Fibroblast of peridontal ligament (primary cell): ENCODE measurements at regions not wholly inside any gene's neighbourhood (a gene's known extent, or its start where the extent isn't known, plus 50 kb on each side); places are given as distances from the start of the nearest gene placed in this dataset.

ENCODE experiments used
- DNase-seq: peaks from one replicate; pipeline ENCODE4 v3.0.0-alpha.2; 2010; ENCODE audit errors: extremely low read depth

- DNase-seq: no peak
Measured at GRCh38 chr9:99282406-99282805, 60.3 kb downstream of the SEC61B start.

GRCh38 chr9:99285965-99286364, 63.9 kb downstream of the SEC61B start:
- no peak for DNase-seq

- DNase-seq: no peak
Measured at GRCh38 chr9:99286536-99286935, 64.5 kb downstream of the SEC61B start.

- DNase-seq: no peak
Measured at GRCh38 chr9:99287641-99288040, 65.6 kb downstream of the SEC61B start.

- DNase-seq: no peak
Measured at GRCh38 chr9:99288830-99289229, 66.7 kb downstream of the SEC61B start.

- no peak for DNase-seq
Measured at GRCh38 chr9:99294850-99295461, 72.9 kb downstream of the SEC61B start.

- DNase-seq: no peak
Measured at GRCh38 chr9:99296291-99296951, 74.3 kb downstream of the SEC61B start.

- DNase-seq: no peak
Measured at GRCh38 chr9:99298614-99299013, 76.5 kb downstream of the SEC61B start.

GRCh38 chr9:99299211-99300102, 77.4 kb downstream of the SEC61B start:
- DNase-seq: peak; percentile 87

GRCh38 chr9:99300103-99300439, 78.0 kb downstream of the SEC61B start:
- no peak for DNase-seq

- no peak for DNase-seq
Measured at GRCh38 chr9:99300603-99301002, 78.5 kb downstream of the SEC61B start.

GRCh38 chr9:99303177-99303576, 81.1 kb downstream of the SEC61B start:
- DNase-seq: no peak

GRCh38 chr9:99305124-99305523, 83.0 kb downstream of the SEC61B start:
- DNase-seq: no peak

GRCh38 chr9:99305820-99306811, 84.0 kb downstream of the SEC61B start:
- no peak for DNase-seq

GRCh38 chr9:99307851-99308250, 85.8 kb downstream of the SEC61B start:
- DNase-seq: no peak

- DNase-seq: no peak
Measured at GRCh38 chr9:99309141-99309939, 87.3 kb downstream of the SEC61B start.

- DNase-seq: no peak
Measured at GRCh38 chr9:99312736-99313135, 90.7 kb downstream of the SEC61B start.

- no peak for DNase-seq
Measured at GRCh38 chr9:99319048-99319447, 97.0 kb downstream of the SEC61B start.

- DNase-seq: no peak
Measured at GRCh38 chr9:99322299-99322698, 100.2 kb downstream of the SEC61B start.

- DNase-seq: peak; percentile 54
Measured at GRCh38 chr9:99326112-99326916, 104.2 kb downstream of the SEC61B start.
